ENCODE measurements at regions not wholly inside any gene's neighbourhood (a gene's known extent, or its start where the extent isn't known, plus 50 kb on each side); places are given as distances from the start of the nearest gene placed in this dataset.
"Not testable (repeated sequence)": the region's sequence is repeated elsewhere in the genome, so short reads cannot be mapped to it uniquely, and the experiment has no call there.

- not testable (repeated sequence) for TF ChIP-seq ZNF274 (IDR thresholded peaks at IDR 0.05; ENCODE audit: low read depth, low read length); YY1 (IDR thresholded peaks at IDR 0.05; ENCODE audit: insufficient read depth, insufficient read length); SUZ12 (IDR thresholded peaks at IDR 0.05; ENCODE audit: extremely low read depth, insufficient read depth, insufficient read length)
Measured at GRCh38 chr2:111441614-111442013, 320.9 kb downstream of the BCL2L11 start.

Measured in NT2/D1 (cell line).